GM06990 (cell line): ENCODE measurements at regions not wholly inside any gene's neighbourhood (a gene's known extent, or its start where the extent isn't known, plus 50 kb on each side); places are given as distances from the start of the nearest gene placed in this dataset.
A peak's percentile ranks its signal among the peaks of the same experiment; 100 is the strongest.

Experiments
- DNase-seq: peaks from one replicate; pipeline ENCODE4 v3.0.0-alpha.2; 2011; ENCODE audit not compliant: insufficient read length; ENCODE audit errors: extremely low read depth
- H3K27me3 ChIP-seq: replicated peaks from 2 replicates; pipeline ENCODE4 v1.6.0; 2011; ENCODE audit warnings: low read length; ENCODE audit not compliant: control insufficient read depth, insufficient read depth
- H3K36me3 ChIP-seq: 2 replicates; pipeline ENCODE4 v1.5.1; 2011; ENCODE audit warnings: low read length; ENCODE audit not compliant: control insufficient read depth, insufficient read depth
- H3K4me3 ChIP-seq: replicated peaks from 2 replicates; pipeline ENCODE4 v1.5.1; 2011; ENCODE audit warnings: low read depth, mild to moderate bottlenecking, control low read depth, low read length
- CTCF ChIP-seq: IDR thresholded peaks from 2 replicates; pipeline ENCODE4 v1.5.1; 2011; ENCODE audit warnings: low read length, control low read depth, mild to moderate bottlenecking, inconsistent platforms; ENCODE audit not compliant: insufficient read depth, poor library complexity, severe bottlenecking

GRCh38 chr22:22352371-22352999 lies 107.9 kb downstream of the VPREB1 start:
- TF ChIP-seq CTCF = no peak
- no peak overlapping the region for H3K4me3 ChIP-seq
- H3K36me3 ChIP-seq = no peaks in the 10 kb centered on the region
- H3K27me3 ChIP-seq = no peaks in the 10 kb centered on the region; the same call in 1 of the 2 replicates
- DNase-seq = no peak

- Histone ChIP-seq H3K4me3 (no peak overlapping the region), H3K27me3 (no peaks in the 10 kb centered on the region; the same call in 1 of the 2 replicates), H3K36me3 (no peaks in the 10 kb centered on the region)
- TF ChIP-seq CTCF = no peak
- no peak for DNase-seq
These were observed 110.7 kb downstream of the VPREB1 start for GRCh38 chr22:22355096-22355834.

GRCh38 chr22:22357024-22357883 lies 112.7 kb downstream of the VPREB1 start:
- H3K36me3 ChIP-seq = no peaks in the 10 kb centered on the region
- no peak overlapping the region for H3K4me3 ChIP-seq
- H3K27me3 ChIP-seq = no peaks in the 10 kb centered on the region; the same call in 1 of the 2 replicates
- TF ChIP-seq CTCF = peak; percentile 87
- DNase-seq = peak; percentile 88

- Histone ChIP-seq H3K4me3 (no peak overlapping the region), H3K36me3 (no peaks in the 10 kb centered on the region), H3K27me3 (no peaks in the 10 kb centered on the region; the same call in 1 of the 2 replicates)
- TF ChIP-seq CTCF = no peak
- DNase-seq = no peak
These were observed 113.6 kb downstream of the VPREB1 start for GRCh38 chr22:22358152-22358551.

GRCh38 chr22:22358686-22359085 lies 114.1 kb downstream of the VPREB1 start:
- no peak for DNase-seq
- no peak for TF ChIP-seq CTCF
- Histone ChIP-seq H3K4me3 (no peak overlapping the region), H3K36me3 (no peaks in the 10 kb centered on the region), H3K27me3 (no peaks in the 10 kb centered on the region; the same call in 1 of the 2 replicates)
